Lower leg skin (tissue), 3 donors: ENCODE measurements at regions not wholly inside any gene's neighbourhood (a gene's known extent, or its start where the extent isn't known, plus 50 kb on each side); places are given as distances from the start of the nearest gene placed in this dataset.

ENCODE experiments used
- POLR2A ChIP-seq, 2 donors: fragments of 450-650 bp; IDR thresholded peaks; one replicate each; pipeline ENCODE4 v1.6.1; 2016 to 2017; ENCODE audit warnings: antibody characterized with exemption in 2 of 2, mild to moderate bottlenecking in 1 of 2, moderate library complexity in 1 of 2
- TF ChIP-seq, protein P1 (sequence below), 3 donors: fragments of 450-650 bp; IDR thresholded peaks; one replicate each; pipeline ENCODE4 v1.5.1; 2016; ENCODE audit warnings: antibody characterized with exemption in 3 of 3, mild to moderate bottlenecking in 3 of 3, moderate library complexity in 2 of 3

DNA sequence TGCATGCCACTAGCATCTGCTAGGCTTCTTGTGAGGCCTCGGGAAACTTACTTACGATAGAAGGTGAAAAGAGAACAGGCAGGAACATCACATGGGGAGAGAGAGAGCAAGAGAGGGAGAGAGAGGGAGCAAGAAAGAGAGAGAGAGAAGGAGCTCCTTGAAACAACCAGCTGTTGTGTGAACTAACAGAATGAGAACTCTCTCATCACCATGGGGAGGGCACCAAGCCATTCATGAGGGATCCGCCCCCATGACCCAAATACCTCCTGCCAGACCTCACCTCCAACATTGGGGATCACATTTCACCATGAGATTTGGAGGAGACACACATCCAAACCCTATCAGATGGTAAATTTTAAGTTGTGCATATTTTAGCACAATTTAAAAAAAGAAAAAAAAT, 1217.2 kb downstream of the TYW1 start:
- TF ChIP-seq, protein P1, sequence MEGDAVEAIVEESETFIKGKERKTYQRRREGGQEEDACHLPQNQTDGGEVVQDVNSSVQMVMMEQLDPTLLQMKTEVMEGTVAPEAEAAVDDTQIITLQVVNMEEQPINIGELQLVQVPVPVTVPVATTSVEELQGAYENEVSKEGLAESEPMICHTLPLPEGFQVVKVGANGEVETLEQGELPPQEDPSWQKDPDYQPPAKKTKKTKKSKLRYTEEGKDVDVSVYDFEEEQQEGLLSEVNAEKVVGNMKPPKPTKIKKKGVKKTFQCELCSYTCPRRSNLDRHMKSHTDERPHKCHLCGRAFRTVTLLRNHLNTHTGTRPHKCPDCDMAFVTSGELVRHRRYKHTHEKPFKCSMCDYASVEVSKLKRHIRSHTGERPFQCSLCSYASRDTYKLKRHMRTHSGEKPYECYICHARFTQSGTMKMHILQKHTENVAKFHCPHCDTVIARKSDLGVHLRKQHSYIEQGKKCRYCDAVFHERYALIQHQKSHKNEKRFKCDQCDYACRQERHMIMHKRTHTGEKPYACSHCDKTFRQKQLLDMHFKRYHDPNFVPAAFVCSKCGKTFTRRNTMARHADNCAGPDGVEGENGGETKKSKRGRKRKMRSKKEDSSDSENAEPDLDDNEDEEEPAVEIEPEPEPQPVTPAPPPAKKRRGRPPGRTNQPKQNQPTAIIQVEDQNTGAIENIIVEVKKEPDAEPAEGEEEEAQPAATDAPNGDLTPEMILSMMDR (IDR thresholded peaks at IDR 0.05), result no peak
- TF ChIP-seq POLR2A (IDR thresholded peaks at IDR 0.05), result no peak
